ENCODE measurements at regions not wholly inside any gene's neighbourhood (a gene's known extent, or its start where the extent isn't known, plus 50 kb on each side); places are given as distances from the start of the nearest gene placed in this dataset.

DNA sequence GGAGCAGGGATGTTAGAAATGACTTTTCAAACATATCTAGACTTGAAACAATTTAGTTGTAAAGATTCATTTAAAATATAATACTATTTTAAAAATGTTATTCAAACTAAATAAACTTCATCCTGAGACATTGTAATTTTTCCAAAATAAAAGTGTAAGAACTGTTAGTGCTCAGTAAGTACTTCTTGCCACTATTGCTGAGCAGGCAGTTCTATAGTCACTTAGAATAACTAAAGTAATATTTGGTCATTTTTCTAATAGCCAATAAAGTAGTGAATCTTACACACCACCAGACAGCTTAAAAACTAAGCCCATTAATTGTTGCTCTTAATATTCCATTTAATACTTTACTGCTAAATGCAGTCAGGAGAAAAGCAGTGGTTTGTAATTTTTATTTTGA is 1120.0 kb upstream of the CDH10 start:
- no peak overlapping the region for H3K27ac Mint-ChIP-seq (ENCODE audit: unreplicated experiment)
- TF ChIP-seq, protein P1, sequence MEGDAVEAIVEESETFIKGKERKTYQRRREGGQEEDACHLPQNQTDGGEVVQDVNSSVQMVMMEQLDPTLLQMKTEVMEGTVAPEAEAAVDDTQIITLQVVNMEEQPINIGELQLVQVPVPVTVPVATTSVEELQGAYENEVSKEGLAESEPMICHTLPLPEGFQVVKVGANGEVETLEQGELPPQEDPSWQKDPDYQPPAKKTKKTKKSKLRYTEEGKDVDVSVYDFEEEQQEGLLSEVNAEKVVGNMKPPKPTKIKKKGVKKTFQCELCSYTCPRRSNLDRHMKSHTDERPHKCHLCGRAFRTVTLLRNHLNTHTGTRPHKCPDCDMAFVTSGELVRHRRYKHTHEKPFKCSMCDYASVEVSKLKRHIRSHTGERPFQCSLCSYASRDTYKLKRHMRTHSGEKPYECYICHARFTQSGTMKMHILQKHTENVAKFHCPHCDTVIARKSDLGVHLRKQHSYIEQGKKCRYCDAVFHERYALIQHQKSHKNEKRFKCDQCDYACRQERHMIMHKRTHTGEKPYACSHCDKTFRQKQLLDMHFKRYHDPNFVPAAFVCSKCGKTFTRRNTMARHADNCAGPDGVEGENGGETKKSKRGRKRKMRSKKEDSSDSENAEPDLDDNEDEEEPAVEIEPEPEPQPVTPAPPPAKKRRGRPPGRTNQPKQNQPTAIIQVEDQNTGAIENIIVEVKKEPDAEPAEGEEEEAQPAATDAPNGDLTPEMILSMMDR (IDR thresholded peaks at IDR 0.05; ENCODE audit: unreplicated experiment): no peak
- no peaks in the 10 kb centered on the region for H3K36me3 Mint-ChIP-seq (ENCODE audit: low read depth, unreplicated experiment)
- H3K9me3 Mint-ChIP-seq (ENCODE audit: unreplicated experiment): no peaks in the 10 kb centered on the region
- H3K4me3 Mint-ChIP-seq (ENCODE audit: unreplicated experiment): no peak overlapping the region
- no peak for DNase-seq (ENCODE audit: low spot score)
- no peaks in the 10 kb centered on the region for H3K27me3 Mint-ChIP-seq (ENCODE audit: unreplicated experiment)
- H3K4me1 Mint-ChIP-seq (ENCODE audit: unreplicated experiment): no peaks in the 10 kb centered on the region

DNA sequence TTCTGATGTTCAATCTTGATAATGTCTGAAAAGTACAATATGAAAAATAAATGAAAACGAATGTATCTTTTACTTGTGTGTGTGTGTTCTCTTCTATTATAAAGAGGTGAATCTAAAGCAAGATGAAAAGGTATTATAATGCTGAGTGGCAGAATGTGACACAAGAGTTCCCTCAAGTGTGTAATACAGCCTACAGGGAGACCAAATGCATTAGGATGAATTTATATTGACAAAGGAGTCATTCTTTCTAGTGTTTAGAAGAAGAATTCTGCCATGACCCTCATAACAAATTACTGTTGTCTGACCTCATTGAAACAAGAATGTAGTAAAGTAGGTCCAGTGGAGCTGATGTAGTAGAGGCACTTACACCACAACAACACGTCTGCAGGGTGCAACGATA is 1119.0 kb upstream of the CDH10 start:
- H3K27ac Mint-ChIP-seq (ENCODE audit: unreplicated experiment): no peak overlapping the region
- no peak for DNase-seq (ENCODE audit: low spot score)
- TF ChIP-seq, protein P1 (IDR thresholded peaks at IDR 0.05; ENCODE audit: unreplicated experiment): no peak
- H3K4me1 Mint-ChIP-seq (ENCODE audit: unreplicated experiment): no peaks in the 10 kb centered on the region
- no peaks in the 10 kb centered on the region for H3K27me3 Mint-ChIP-seq (ENCODE audit: unreplicated experiment)
- H3K9me3 Mint-ChIP-seq (ENCODE audit: unreplicated experiment): no peaks in the 10 kb centered on the region
- no peaks in the 10 kb centered on the region for H3K36me3 Mint-ChIP-seq (ENCODE audit: low read depth, unreplicated experiment)
- H3K4me3 Mint-ChIP-seq (ENCODE audit: unreplicated experiment): no peak overlapping the region

DNA sequence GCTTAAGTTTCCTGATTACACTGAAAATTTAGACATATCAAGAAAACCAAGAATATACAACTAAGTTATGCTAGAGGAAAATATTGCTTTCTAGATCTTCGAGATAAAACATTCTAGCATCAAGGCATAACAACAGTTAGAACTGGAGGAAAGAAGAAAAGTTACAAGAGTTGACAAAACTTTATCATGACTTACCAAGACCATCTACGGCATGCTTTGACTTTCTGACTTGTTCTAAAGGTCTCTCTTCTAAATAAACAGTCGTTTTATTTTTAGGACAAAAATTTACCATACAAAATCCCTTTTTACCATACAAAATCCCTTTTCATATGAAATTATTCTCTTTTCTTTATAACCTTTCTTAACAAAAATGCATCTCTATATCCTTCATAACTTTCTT is 1110.1 kb upstream of the CDH10 start:
- TF ChIP-seq, protein P1 (IDR thresholded peaks at IDR 0.05; ENCODE audit: unreplicated experiment): no peak
- Mint-ChIP-seq H3K27ac (ENCODE audit: unreplicated experiment) (no peak overlapping the region), H3K4me1 (ENCODE audit: unreplicated experiment) (no peaks in the 10 kb centered on the region), H3K36me3 (ENCODE audit: low read depth, unreplicated experiment) (peaks cover 10% of the 10 kb centered on the region), H3K27me3 (ENCODE audit: unreplicated experiment) (no peaks in the 10 kb centered on the region), H3K4me3 (ENCODE audit: unreplicated experiment) (no peak overlapping the region), H3K9me3 (ENCODE audit: unreplicated experiment) (peaks cover 9% of the 10 kb centered on the region)
- DNase-seq (ENCODE audit: low spot score): no peak

DNA sequence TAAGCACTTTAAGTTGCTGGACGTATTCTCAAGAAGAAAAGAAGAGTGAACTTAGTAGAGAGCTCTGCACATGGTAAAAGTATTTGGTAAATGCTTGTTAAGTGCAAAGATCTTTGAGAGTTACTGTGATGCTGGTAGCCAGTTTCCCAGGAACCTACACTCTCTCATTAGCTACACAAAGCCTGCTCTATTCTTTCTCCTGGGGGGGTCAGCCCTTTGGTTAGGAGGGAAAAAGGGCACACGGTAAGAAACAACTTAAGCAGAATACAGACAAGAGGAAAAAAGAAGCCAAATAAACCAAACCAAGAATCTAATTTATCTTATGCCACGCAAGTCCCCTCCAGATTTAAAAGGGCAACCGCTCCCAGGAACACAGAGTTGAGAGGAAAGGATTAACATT is 1100.1 kb upstream of the CDH10 start:
- no peak overlapping the region for H3K4me3 Mint-ChIP-seq (ENCODE audit: unreplicated experiment)
- H3K27me3 Mint-ChIP-seq (ENCODE audit: unreplicated experiment): no peaks in the 10 kb centered on the region
- H3K27ac Mint-ChIP-seq (ENCODE audit: unreplicated experiment): no peak overlapping the region
- TF ChIP-seq, protein P1 (IDR thresholded peaks at IDR 0.05; ENCODE audit: unreplicated experiment): no peak
- H3K4me1 Mint-ChIP-seq (ENCODE audit: unreplicated experiment): no peaks in the 10 kb centered on the region
- no peaks in the 10 kb centered on the region for H3K36me3 Mint-ChIP-seq (ENCODE audit: low read depth, unreplicated experiment)
- no peaks in the 10 kb centered on the region for H3K9me3 Mint-ChIP-seq (ENCODE audit: unreplicated experiment)
- DNase-seq (ENCODE audit: low spot score): no peak

DNA sequence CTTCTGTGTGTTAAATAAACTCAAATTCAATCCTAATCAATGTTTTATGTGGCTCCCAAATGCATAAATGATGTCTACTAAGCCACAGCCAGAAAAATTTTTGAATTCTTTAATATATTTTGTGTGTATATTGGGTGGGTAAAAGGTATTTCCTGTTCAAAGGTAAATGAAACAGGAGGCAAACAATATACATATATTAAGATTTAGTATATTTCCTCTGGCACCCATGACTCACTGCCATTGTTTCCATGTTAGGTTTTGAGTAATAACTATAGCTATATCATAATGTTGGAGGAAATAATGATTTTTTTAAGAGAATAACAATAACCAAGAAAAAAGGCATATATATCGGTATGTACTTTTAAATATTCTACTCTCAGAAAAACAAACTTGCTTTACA is 1071.9 kb upstream of the CDH10 start:
- no peaks in the 10 kb centered on the region for H3K27me3 Mint-ChIP-seq (ENCODE audit: unreplicated experiment)
- no peaks in the 10 kb centered on the region for H3K36me3 Mint-ChIP-seq (ENCODE audit: low read depth, unreplicated experiment)
- TF ChIP-seq, protein P1 (IDR thresholded peaks at IDR 0.05; ENCODE audit: unreplicated experiment): no peak
- no peak for DNase-seq (ENCODE audit: low spot score)
- no peaks in the 10 kb centered on the region for H3K9me3 Mint-ChIP-seq (ENCODE audit: unreplicated experiment)
- no peak overlapping the region for H3K4me3 Mint-ChIP-seq (ENCODE audit: unreplicated experiment)
- H3K27ac Mint-ChIP-seq (ENCODE audit: unreplicated experiment): no peak overlapping the region
- H3K4me1 Mint-ChIP-seq (ENCODE audit: unreplicated experiment): no peaks in the 10 kb centered on the region
